ENCODE measurements at regions not wholly inside any gene's neighbourhood (a gene's known extent, or its start where the extent isn't known, plus 50 kb on each side); places are given as distances from the start of the nearest gene placed in this dataset.
"Not testable (repeated sequence)": the region's sequence is repeated elsewhere in the genome, so short reads cannot be mapped to it uniquely, and the experiment has no call there.

DNA sequence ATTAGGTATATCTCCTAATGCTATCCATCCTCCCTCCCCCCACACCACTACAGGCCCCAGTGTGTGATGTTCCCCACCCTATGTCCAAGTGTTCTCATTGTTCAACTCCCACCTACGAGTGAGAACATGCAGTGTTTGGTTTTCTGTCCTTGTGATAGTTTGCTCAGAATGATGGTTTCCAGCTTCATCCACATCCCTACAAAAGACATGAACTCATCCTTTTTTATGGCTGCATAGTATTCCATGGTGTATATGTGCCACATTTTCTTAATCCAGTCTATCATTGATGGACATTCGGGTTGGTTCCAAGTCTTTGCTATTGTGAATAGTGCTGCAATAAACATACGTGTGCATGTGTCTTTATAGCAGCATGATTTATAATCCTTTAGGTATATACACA lies 53.8 kb upstream of the HIVEP2 start:
- WGBS (ENCODE audit: insufficient coverage), result no CpG with 5 or more reads among the region's 3 CpGs
- H3K9me3 ChIP-seq (ENCODE audit: control extremely low read depth in 1 of 5, control insufficient read depth in 4 of 5, insufficient read depth in 2 of 5, low read depth in 1 of 5, low read length in 4 of 5); CTCF ChIA-PET; POLR2A ChIA-PET; H3K27ac ChIP-seq (ENCODE audit: insufficient read depth in 1 of 2, low read depth in 1 of 2, low read length in 2 of 2, poor library complexity in 1 of 2, severe bottlenecking in 2 of 2); H3K4me1 ChIP-seq (ENCODE audit: control extremely low read depth in 1 of 4, control insufficient read depth in 4 of 4, insufficient read depth in 4 of 4, low read length in 3 of 4); H3K4me3 ChIP-seq (ENCODE audit: control insufficient read depth in 1 of 7, extremely low read depth in 1 of 7, insufficient read depth in 4 of 7, low read depth in 2 of 7, low read length in 6 of 7); H3K27me3 ChIP-seq (replicated peaks in 2 of 5; ENCODE audit: control insufficient read depth in 4 of 5, insufficient read depth in 5 of 5, low read length in 4 of 5); DNase-seq; H3K36me3 ChIP-seq (ENCODE audit: control insufficient read depth in 4 of 4, insufficient read depth in 4 of 4, low read length in 3 of 4): not testable (repeated sequence)

DNA sequence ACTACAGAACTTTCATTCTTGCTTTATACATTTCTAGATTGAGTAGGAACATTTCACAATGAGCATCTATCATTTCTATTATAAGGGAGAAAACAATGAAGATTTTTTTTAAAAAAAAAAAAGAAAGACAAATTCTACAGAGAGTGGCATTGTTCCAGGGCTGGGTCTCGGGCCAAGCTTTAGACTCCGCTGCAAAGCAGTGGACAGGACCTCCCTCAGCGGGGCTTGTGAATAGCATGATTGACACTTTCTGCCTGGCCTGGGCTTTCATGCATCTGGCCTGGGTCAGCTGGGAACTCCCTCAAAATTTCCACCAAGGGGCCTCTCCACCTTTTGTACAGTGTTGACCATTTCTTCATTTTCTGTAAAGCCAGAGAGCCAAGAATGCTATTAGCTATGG lies 55.8 kb upstream of the HIVEP2 start:
- POLR2A ChIA-PET, result no interaction called here
- CTCF ChIA-PET, result interaction anchor here (1.3 to 1.8 kb wide), 2 partner anchors 23 to 26 kb away, joined by 3 to 5 read pairs; no protein-coding TSS in a partner anchor
- DNase-seq, result no peak
- peaks cover 0 to 2% (median 0%) of the 10 kb centered on the region in 5 experiments for H3K9me3 ChIP-seq (ENCODE audit: control extremely low read depth in 1 of 5, control insufficient read depth in 4 of 5, insufficient read depth in 2 of 5, low read depth in 1 of 5, low read length in 4 of 5)
- H3K36me3 ChIP-seq (ENCODE audit: control insufficient read depth in 4 of 4, insufficient read depth in 4 of 4, low read length in 3 of 4), result no peaks in the 10 kb centered on the region
- H3K27ac ChIP-seq (ENCODE audit: insufficient read depth in 1 of 2, low read depth in 1 of 2, low read length in 2 of 2, poor library complexity in 1 of 2, severe bottlenecking in 2 of 2), result no peak overlapping the region
- WGBS (ENCODE audit: insufficient coverage), result 100% methylated on average over 2 of the region's 3 CpGs
- H3K4me1 ChIP-seq (ENCODE audit: control extremely low read depth in 1 of 4, control insufficient read depth in 4 of 4, insufficient read depth in 4 of 4, low read length in 3 of 4), result no peaks in the 10 kb centered on the region
- no peak overlapping the region for H3K4me3 ChIP-seq (ENCODE audit: control insufficient read depth in 1 of 7, extremely low read depth in 1 of 7, insufficient read depth in 4 of 7, low read depth in 2 of 7, low read length in 6 of 7)
- no peaks in the 10 kb centered on the region for H3K27me3 ChIP-seq (replicated peaks in 2 of 5; ENCODE audit: control insufficient read depth in 4 of 5, insufficient read depth in 5 of 5, low read length in 4 of 5)

- 87% methylated on average over 5 of the region's 7 CpGs for WGBS (ENCODE audit: insufficient coverage)
- POLR2A ChIA-PET, result no interaction called here
Observed at GRCh38 chr6:143002686-143003085, 57.7 kb upstream of the HIVEP2 start.

GRCh38 chr6:143003676-143004075 lies 57.0 kb upstream of the AIG1 start:
- no peaks in the 10 kb centered on the region for H3K36me3 ChIP-seq (ENCODE audit: control insufficient read depth in 4 of 4, insufficient read depth in 4 of 4, low read length in 3 of 4)
- CTCF ChIA-PET, result no interaction called here

More at GRCh38 chr6:143002686-143003085, 57.7 kb upstream of the HIVEP2 start:
- Histone ChIP-seq H3K9me3 (ENCODE audit: control extremely low read depth in 1 of 5, control insufficient read depth in 4 of 5, insufficient read depth in 2 of 5, low read depth in 1 of 5, low read length in 4 of 5) (peaks cover 0 to 2% (median 0%) of the 10 kb centered on the region in 5 experiments), H3K27ac (ENCODE audit: insufficient read depth in 1 of 2, low read depth in 1 of 2, low read length in 2 of 2, poor library complexity in 1 of 2, severe bottlenecking in 2 of 2) (no peak overlapping the region), H3K4me1 (ENCODE audit: control extremely low read depth in 1 of 4, control insufficient read depth in 4 of 4, insufficient read depth in 4 of 4, low read length in 3 of 4) (no peaks in the 10 kb centered on the region), H3K4me3 (ENCODE audit: control insufficient read depth in 1 of 7, extremely low read depth in 1 of 7, insufficient read depth in 4 of 7, low read depth in 2 of 7, low read length in 6 of 7) (no peak overlapping the region), H3K36me3 (ENCODE audit: control insufficient read depth in 4 of 4, insufficient read depth in 4 of 4, low read length in 3 of 4) (no peaks in the 10 kb centered on the region), H3K27me3 (replicated peaks in 2 of 5; ENCODE audit: control insufficient read depth in 4 of 5, insufficient read depth in 5 of 5, low read length in 4 of 5) (no peaks in the 10 kb centered on the region)
- CTCF ChIA-PET, result no interaction called here
- no peak for DNase-seq

GRCh38 chr6:143005816-143006215 lies 54.9 kb upstream of the AIG1 start:
- H3K9me3 ChIP-seq (ENCODE audit: control extremely low read depth in 1 of 5, control insufficient read depth in 4 of 5, insufficient read depth in 2 of 5, low read depth in 1 of 5, low read length in 4 of 5), result no peaks in the 10 kb centered on the region
- H3K27ac ChIP-seq (ENCODE audit: insufficient read depth in 1 of 2, low read depth in 1 of 2, low read length in 2 of 2, poor library complexity in 1 of 2, severe bottlenecking in 2 of 2), result no peak overlapping the region
- POLR2A ChIA-PET, result no interaction called here
- 100% methylated on average over 2 of the region's 4 CpGs for WGBS (ENCODE audit: insufficient coverage)
- H3K4me3 ChIP-seq (ENCODE audit: control insufficient read depth in 1 of 7, extremely low read depth in 1 of 7, insufficient read depth in 4 of 7, low read depth in 2 of 7, low read length in 6 of 7), result no peak overlapping the region
- DNase-seq, result no peak
- peaks cover 0 to 8% (median 1%) of the 10 kb centered on the region in 4 experiments for H3K4me1 ChIP-seq (ENCODE audit: control extremely low read depth in 1 of 4, control insufficient read depth in 4 of 4, insufficient read depth in 4 of 4, low read length in 3 of 4)
- CTCF ChIA-PET, result no interaction called here
- H3K27me3 ChIP-seq (replicated peaks in 2 of 5; ENCODE audit: control insufficient read depth in 4 of 5, insufficient read depth in 5 of 5, low read length in 4 of 5), result no peaks in the 10 kb centered on the region
- H3K36me3 ChIP-seq (ENCODE audit: control insufficient read depth in 4 of 4, insufficient read depth in 4 of 4, low read length in 3 of 4), result no peaks in the 10 kb centered on the region

More at GRCh38 chr6:143003676-143004075, 57.0 kb upstream of the AIG1 start:
- H3K4me1 ChIP-seq (ENCODE audit: control extremely low read depth in 1 of 4, control insufficient read depth in 4 of 4, insufficient read depth in 4 of 4, low read length in 3 of 4), result no peaks in the 10 kb centered on the region
- H3K27me3 ChIP-seq (replicated peaks in 2 of 5; ENCODE audit: control insufficient read depth in 4 of 5, insufficient read depth in 5 of 5, low read length in 4 of 5), result no peaks in the 10 kb centered on the region
- no peak overlapping the region for H3K4me3 ChIP-seq (ENCODE audit: control insufficient read depth in 1 of 7, extremely low read depth in 1 of 7, insufficient read depth in 4 of 7, low read depth in 2 of 7, low read length in 6 of 7)
- DNase-seq, result no peak
- POLR2A ChIA-PET, result no interaction called here
- no CpG with 5 or more reads among the region's 7 CpGs for WGBS (ENCODE audit: insufficient coverage)
- H3K9me3 ChIP-seq (ENCODE audit: control extremely low read depth in 1 of 5, control insufficient read depth in 4 of 5, insufficient read depth in 2 of 5, low read depth in 1 of 5, low read length in 4 of 5), result peaks cover 0 to 2% (median 0%) of the 10 kb centered on the region in 5 experiments
- no peak overlapping the region for H3K27ac ChIP-seq (ENCODE audit: insufficient read depth in 1 of 2, low read depth in 1 of 2, low read length in 2 of 2, poor library complexity in 1 of 2, severe bottlenecking in 2 of 2)

DNA sequence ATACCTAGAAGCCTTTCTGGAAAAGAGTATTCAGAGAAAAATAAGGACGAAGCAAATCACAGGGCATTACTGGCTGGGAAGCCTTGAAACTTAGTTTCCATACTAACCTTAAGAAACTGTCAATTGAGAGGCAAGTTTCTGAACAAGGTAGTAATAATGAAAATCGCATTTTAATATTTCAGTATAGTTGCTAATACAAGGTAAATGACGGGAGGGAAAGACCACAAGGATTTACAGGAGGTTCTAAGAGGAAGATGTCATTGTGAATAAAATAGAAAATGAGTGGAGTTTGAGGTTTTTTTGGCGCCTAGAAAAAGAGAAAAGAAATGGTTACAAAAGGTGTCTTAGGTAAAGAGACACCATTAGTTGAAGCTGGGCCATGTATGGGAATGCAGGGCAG lies 53.9 kb upstream of the AIG1 start:
- Histone ChIP-seq H3K27ac (ENCODE audit: insufficient read depth in 1 of 2, low read depth in 1 of 2, low read length in 2 of 2, poor library complexity in 1 of 2, severe bottlenecking in 2 of 2) (no peak overlapping the region), H3K9me3 (ENCODE audit: control extremely low read depth in 1 of 5, control insufficient read depth in 4 of 5, insufficient read depth in 2 of 5, low read depth in 1 of 5, low read length in 4 of 5) (no peaks in the 10 kb centered on the region), H3K27me3 (replicated peaks in 2 of 5; ENCODE audit: control insufficient read depth in 4 of 5, insufficient read depth in 5 of 5, low read length in 4 of 5) (no peaks in the 10 kb centered on the region), H3K4me3 (ENCODE audit: control insufficient read depth in 1 of 7, extremely low read depth in 1 of 7, insufficient read depth in 4 of 7, low read depth in 2 of 7, low read length in 6 of 7) (no peak overlapping the region), H3K36me3 (ENCODE audit: control insufficient read depth in 4 of 4, insufficient read depth in 4 of 4, low read length in 3 of 4) (no peaks in the 10 kb centered on the region), H3K4me1 (ENCODE audit: control extremely low read depth in 1 of 4, control insufficient read depth in 4 of 4, insufficient read depth in 4 of 4, low read length in 3 of 4) (peaks cover 0 to 8% (median 1%) of the 10 kb centered on the region in 4 experiments)
- POLR2A ChIA-PET, result interaction anchor here (0.7 kb wide), 1 partner anchor 80 kb away, joined by 3 read pairs; no protein-coding TSS in a partner anchor
- WGBS (ENCODE audit: insufficient coverage), result 97% methylated on average over 4 of the region's 4 CpGs
- DNase-seq, result no peak
- CTCF ChIA-PET, result no interaction called here

- peaks cover 0 to 8% (median 1%) of the 10 kb centered on the region in 4 experiments for H3K4me1 ChIP-seq (ENCODE audit: control extremely low read depth in 1 of 4, control insufficient read depth in 4 of 4, insufficient read depth in 4 of 4, low read length in 3 of 4)
- H3K9me3 ChIP-seq (ENCODE audit: control extremely low read depth in 1 of 5, control insufficient read depth in 4 of 5, insufficient read depth in 2 of 5, low read depth in 1 of 5, low read length in 4 of 5), result no peaks in the 10 kb centered on the region
- CTCF ChIA-PET, result no interaction called here
- H3K27ac ChIP-seq (ENCODE audit: insufficient read depth in 1 of 2, low read depth in 1 of 2, low read length in 2 of 2, poor library complexity in 1 of 2, severe bottlenecking in 2 of 2), result no peak overlapping the region
- POLR2A ChIA-PET, result no interaction called here
- 87% methylated on average over 2 of the region's 4 CpGs for WGBS (ENCODE audit: insufficient coverage)
- no peak overlapping the region for H3K4me3 ChIP-seq (ENCODE audit: control insufficient read depth in 1 of 7, extremely low read depth in 1 of 7, insufficient read depth in 4 of 7, low read depth in 2 of 7, low read length in 6 of 7)
- H3K27me3 ChIP-seq (replicated peaks in 2 of 5; ENCODE audit: control insufficient read depth in 4 of 5, insufficient read depth in 5 of 5, low read length in 4 of 5), result no peaks in the 10 kb centered on the region
- DNase-seq, result no peak
- no peaks in the 10 kb centered on the region for H3K36me3 ChIP-seq (ENCODE audit: control insufficient read depth in 4 of 4, insufficient read depth in 4 of 4, low read length in 3 of 4)
Observed at GRCh38 chr6:143007646-143008045, 53.0 kb upstream of the AIG1 start.

All from common myeloid progenitor, CD34-positive (primary cell).